ENCODE measurements at regions not wholly inside any gene's neighbourhood (a gene's known extent, or its start where the extent isn't known, plus 50 kb on each side); places are given as distances from the start of the nearest gene placed in this dataset.

GRCh38 chr2:128379021-128380015 lies 60.6 kb upstream of the HS6ST1 start:
- H3K4me2 ChIP-seq (ENCODE audit: insufficient read depth, low read length) = peak overlapping the region; percentile 43
- no peaks in the 10 kb centered on the region for H4K20me1 ChIP-seq (ENCODE audit: insufficient read depth, low read length)
- H3K27ac ChIP-seq (ENCODE audit: low read depth, low read length) = no peak overlapping the region
- no peaks in the 10 kb centered on the region for H3K79me2 ChIP-seq (ENCODE audit: insufficient read depth, low read length)
- H2AFZ ChIP-seq (ENCODE audit: low read length) = peak overlapping the region; percentile 65
- no peaks in the 10 kb centered on the region for H3K9me3 ChIP-seq (ENCODE audit: low read depth, low read length)
- H3K27me3 ChIP-seq (ENCODE audit: insufficient read depth, low read length) = no peaks in the 10 kb centered on the region
- TF ChIP-seq CTCF (IDR thresholded peaks at IDR 0.05; ENCODE audit: extremely low read depth, low read depth, low read length) = no peak
- no peak overlapping the region for H3K4me3 ChIP-seq (ENCODE audit: insufficient read depth, low read length)
- H3K4me1 ChIP-seq (ENCODE audit: insufficient read depth, low read length) = no peaks in the 10 kb centered on the region
- peak; percentile 94 for DNase-seq (ENCODE audit: insufficient read length, low spot score, missing footprints)
- no peaks in the 10 kb centered on the region for H3K36me3 ChIP-seq (ENCODE audit: insufficient read depth, low read length)

GRCh38 chr2:128380061-128380889 lies 61.6 kb upstream of the HS6ST1 start:
- Histone ChIP-seq H3K4me1 (ENCODE audit: insufficient read depth, low read length) (no peaks in the 10 kb centered on the region), H3K9me3 (ENCODE audit: low read depth, low read length) (no peaks in the 10 kb centered on the region), H3K27ac (ENCODE audit: low read depth, low read length) (no peak overlapping the region), H3K27me3 (ENCODE audit: insufficient read depth, low read length) (no peaks in the 10 kb centered on the region), H3K4me3 (ENCODE audit: insufficient read depth, low read length) (no peak overlapping the region), H4K20me1 (ENCODE audit: insufficient read depth, low read length) (no peaks in the 10 kb centered on the region), H3K36me3 (ENCODE audit: insufficient read depth, low read length) (no peaks in the 10 kb centered on the region), H3K4me2 (ENCODE audit: insufficient read depth, low read length) (no peak overlapping the region), H2AFZ (ENCODE audit: low read length) (no peak overlapping the region), H3K79me2 (ENCODE audit: insufficient read depth, low read length) (no peaks in the 10 kb centered on the region)
- TF ChIP-seq CTCF (IDR thresholded peaks at IDR 0.05; ENCODE audit: extremely low read depth, low read depth, low read length) = no peak
- peak; percentile 90 for DNase-seq (ENCODE audit: insufficient read length, low spot score, missing footprints)

- Histone ChIP-seq H4K20me1 (ENCODE audit: insufficient read depth, low read length) (no peaks in the 10 kb centered on the region), H3K4me1 (ENCODE audit: insufficient read depth, low read length) (no peaks in the 10 kb centered on the region), H3K4me3 (ENCODE audit: insufficient read depth, low read length) (no peak overlapping the region), H3K79me2 (ENCODE audit: insufficient read depth, low read length) (no peaks in the 10 kb centered on the region), H3K27ac (ENCODE audit: low read depth, low read length) (no peak overlapping the region), H3K27me3 (ENCODE audit: insufficient read depth, low read length) (no peaks in the 10 kb centered on the region), H3K36me3 (ENCODE audit: insufficient read depth, low read length) (no peaks in the 10 kb centered on the region), H3K4me2 (ENCODE audit: insufficient read depth, low read length) (no peak overlapping the region), H2AFZ (ENCODE audit: low read length) (no peak overlapping the region), H3K9me3 (ENCODE audit: low read depth, low read length) (no peaks in the 10 kb centered on the region)
- peak; percentile 89 for DNase-seq (ENCODE audit: insufficient read length, low spot score, missing footprints)
- no peak for TF ChIP-seq CTCF (IDR thresholded peaks at IDR 0.05; ENCODE audit: extremely low read depth, low read depth, low read length)
Measured at GRCh38 chr2:128380961-128381938, 62.6 kb upstream of the HS6ST1 start.
